Astrocyte of the cerebellum (primary cell): ENCODE measurements at regions not wholly inside any gene's neighbourhood (a gene's known extent, or its start where the extent isn't known, plus 50 kb on each side); places are given as distances from the start of the nearest gene placed in this dataset.

Experiments used
- DNase-seq: peaks from one replicate; pipeline ENCODE4 v3.0.0-alpha.2; 2011; ENCODE audit warnings: low read depth
- H3K4me3 ChIP-seq: 2 replicates; pipeline ENCODE4 v1.5.1; 2011; ENCODE audit warnings: mild to moderate bottlenecking, low read depth, low read length, moderate library complexity
- CTCF ChIP-seq: IDR thresholded peaks from 2 replicates; pipeline ENCODE4 v1.5.1; 2012; ENCODE audit warnings: low read length, low read depth, moderate library complexity, mild to moderate bottlenecking; ENCODE audit errors: missing control alignments
- in situ Hi-C: cut with HindIII; loops from 2 replicates; pipeline ENCODE4 v1.10.0; 2017; ENCODE audit warnings: low sequenced_read_pairs

- peak; percentile 15 for TF ChIP-seq CTCF
- in situ Hi-C loops, result no loop called here
- no peak for DNase-seq
- H3K4me3 ChIP-seq, result no peak overlapping the region
These were observed 669.5 kb downstream of the SQOR start for GRCh38 chr15:46304321-46304720.

GRCh38 chr15:46307746-46308145, 672.9 kb downstream of the SQOR start:
- DNase-seq, result no peak
- no peak for TF ChIP-seq CTCF
- in situ Hi-C loops, result no loop called here

GRCh38 chr15:46309914-46310313, 675.1 kb downstream of the SQOR start:
- no peak for DNase-seq
- H3K4me3 ChIP-seq, result no peak overlapping the region
- in situ Hi-C loops, result no loop called here
- TF ChIP-seq CTCF, result no peak

More at GRCh38 chr15:46307746-46308145, 672.9 kb downstream of the SQOR start:
- H3K4me3 ChIP-seq, result no peak overlapping the region

GRCh38 chr15:46312133-46312740, 677.4 kb downstream of the SQOR start:
- in situ Hi-C loops, result no loop called here
- DNase-seq, result peak; percentile 40
- H3K4me3 ChIP-seq, result no peak overlapping the region
- TF ChIP-seq CTCF, result peak; percentile 97

- no peak for DNase-seq
- TF ChIP-seq CTCF, result no peak
- no peak overlapping the region for H3K4me3 ChIP-seq
- in situ Hi-C loops, result no loop called here
These were observed 680.6 kb downstream of the SQOR start for GRCh38 chr15:46315434-46315833.

GRCh38 chr15:46316024-46316423, 681.2 kb downstream of the SQOR start:
- no peak for TF ChIP-seq CTCF
- no peak for DNase-seq
- in situ Hi-C loops, result no loop called here
- H3K4me3 ChIP-seq, result no peak overlapping the region
